ENCODE measurements at regions not wholly inside any gene's neighbourhood (a gene's known extent, or its start where the extent isn't known, plus 50 kb on each side); places are given as distances from the start of the nearest gene placed in this dataset.

DNA sequence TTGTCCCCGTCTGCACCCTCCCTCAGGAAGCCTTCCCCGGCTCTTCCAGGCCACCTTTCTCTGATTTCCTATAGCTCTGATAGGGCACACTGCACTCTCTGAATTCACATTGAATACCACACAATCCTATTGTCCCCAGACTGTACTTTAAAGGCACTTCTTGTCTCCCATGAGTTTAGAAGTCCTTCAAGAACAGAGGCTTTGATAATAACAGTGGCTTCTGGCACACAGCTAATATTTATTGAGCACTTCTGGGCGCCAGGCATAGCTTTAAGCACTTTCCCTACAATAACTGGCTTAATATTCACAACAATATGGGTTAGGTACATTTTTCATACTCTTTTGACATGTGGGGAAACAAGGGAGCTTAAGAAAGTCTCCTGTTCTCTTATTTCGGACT, 169.7 kb upstream of the IRX6 start:
- Histone ChIP-seq H3K4me3 (no peak overlapping the region), H3K36me3 (no peaks in the 10 kb centered on the region), H3K27ac (no peak overlapping the region), H3K27me3 (peaks cover 14% of the 10 kb centered on the region), H3K4me1 (ENCODE audit: low read depth) (no peaks in the 10 kb centered on the region), H3K9me3 (ENCODE audit: low read depth) (no peaks in the 10 kb centered on the region)
- TF ChIP-seq, protein P1, sequence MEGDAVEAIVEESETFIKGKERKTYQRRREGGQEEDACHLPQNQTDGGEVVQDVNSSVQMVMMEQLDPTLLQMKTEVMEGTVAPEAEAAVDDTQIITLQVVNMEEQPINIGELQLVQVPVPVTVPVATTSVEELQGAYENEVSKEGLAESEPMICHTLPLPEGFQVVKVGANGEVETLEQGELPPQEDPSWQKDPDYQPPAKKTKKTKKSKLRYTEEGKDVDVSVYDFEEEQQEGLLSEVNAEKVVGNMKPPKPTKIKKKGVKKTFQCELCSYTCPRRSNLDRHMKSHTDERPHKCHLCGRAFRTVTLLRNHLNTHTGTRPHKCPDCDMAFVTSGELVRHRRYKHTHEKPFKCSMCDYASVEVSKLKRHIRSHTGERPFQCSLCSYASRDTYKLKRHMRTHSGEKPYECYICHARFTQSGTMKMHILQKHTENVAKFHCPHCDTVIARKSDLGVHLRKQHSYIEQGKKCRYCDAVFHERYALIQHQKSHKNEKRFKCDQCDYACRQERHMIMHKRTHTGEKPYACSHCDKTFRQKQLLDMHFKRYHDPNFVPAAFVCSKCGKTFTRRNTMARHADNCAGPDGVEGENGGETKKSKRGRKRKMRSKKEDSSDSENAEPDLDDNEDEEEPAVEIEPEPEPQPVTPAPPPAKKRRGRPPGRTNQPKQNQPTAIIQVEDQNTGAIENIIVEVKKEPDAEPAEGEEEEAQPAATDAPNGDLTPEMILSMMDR (IDR thresholded peaks at IDR 0.05; ENCODE audit: low read depth, low read length): no peak
- DNase-seq (ENCODE audit: low read depth in 1 of 2, low spot score in 1 of 2): no peak

DNA sequence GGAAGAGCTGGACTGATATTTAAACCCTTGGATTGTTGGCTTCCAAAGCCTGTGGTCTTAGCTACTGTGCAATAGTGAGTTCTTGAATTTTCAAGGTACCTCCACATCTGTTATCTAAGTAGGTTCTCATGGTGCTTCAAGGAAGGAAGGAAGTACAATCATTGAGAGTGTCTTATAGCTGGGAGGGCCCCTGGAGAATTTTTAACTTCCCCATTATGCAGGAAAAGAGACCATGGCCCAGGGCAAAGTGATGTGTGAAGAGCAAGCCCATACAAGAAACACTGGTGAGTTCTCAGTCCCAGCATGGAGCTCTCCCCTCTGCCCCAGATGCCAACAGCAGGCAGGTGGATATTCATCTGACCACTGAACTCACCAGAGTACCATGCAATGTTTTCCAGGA, 169.0 kb upstream of the IRX6 start:
- no peak for DNase-seq (ENCODE audit: low read depth in 1 of 2, low spot score in 1 of 2)
- H3K27me3 ChIP-seq: peaks cover 14% of the 10 kb centered on the region
- no peak overlapping the region for H3K27ac ChIP-seq
- H3K4me3 ChIP-seq: no peak overlapping the region
- no peaks in the 10 kb centered on the region for H3K4me1 ChIP-seq (ENCODE audit: low read depth)
- H3K9me3 ChIP-seq (ENCODE audit: low read depth): no peaks in the 10 kb centered on the region
- TF ChIP-seq, protein P1 (IDR thresholded peaks at IDR 0.05; ENCODE audit: low read depth, low read length): no peak
- no peaks in the 10 kb centered on the region for H3K36me3 ChIP-seq

DNA sequence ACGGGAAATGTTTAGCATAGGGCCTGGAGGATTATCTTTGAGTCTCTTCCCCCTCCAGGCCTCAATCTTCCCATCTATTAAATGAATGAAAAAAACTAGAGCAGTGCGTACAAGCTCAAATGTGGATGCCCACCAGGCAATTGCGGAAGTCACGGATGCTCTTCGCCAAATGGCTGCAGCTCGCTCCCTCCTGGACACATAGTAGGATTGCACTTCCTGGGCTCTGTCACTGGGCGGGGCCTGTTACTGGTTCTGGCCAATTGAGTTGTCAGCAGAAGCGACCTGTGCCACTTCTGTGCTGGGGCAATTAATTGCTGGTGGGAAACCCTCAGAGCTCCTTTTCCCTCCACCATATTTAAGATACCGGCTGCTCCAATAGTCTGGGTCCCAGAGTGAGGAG, 168.2 kb upstream of the IRX6 start:
- Histone ChIP-seq H3K36me3 (no peaks in the 10 kb centered on the region), H3K4me3 (no peak overlapping the region), H3K4me1 (ENCODE audit: low read depth) (no peaks in the 10 kb centered on the region), H3K27ac (no peak overlapping the region), H3K27me3 (peaks cover 14% of the 10 kb centered on the region), H3K9me3 (ENCODE audit: low read depth) (no peaks in the 10 kb centered on the region)
- TF ChIP-seq, protein P1 (IDR thresholded peaks at IDR 0.05; ENCODE audit: low read depth, low read length): no peak
- DNase-seq (ENCODE audit: low read depth in 1 of 2, low spot score in 1 of 2): no peak

DNA sequence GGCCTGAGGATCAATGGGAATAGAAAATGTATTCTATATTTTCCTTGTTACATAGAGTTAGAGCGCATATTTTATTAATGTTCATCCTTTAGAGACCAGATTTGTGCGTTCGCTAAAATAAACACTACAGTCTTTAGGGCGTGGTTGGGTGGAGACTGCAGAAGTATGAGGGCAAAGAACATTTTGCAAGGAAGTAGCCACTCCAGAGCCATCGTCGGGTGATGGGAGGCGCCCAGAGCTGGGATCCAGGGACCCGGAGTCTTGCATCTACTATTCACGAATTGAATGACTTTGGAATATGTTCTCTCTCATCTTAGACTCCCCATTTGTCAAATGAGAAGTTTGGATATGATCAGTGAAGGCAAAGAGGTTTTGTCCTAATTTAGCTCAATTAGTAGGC, 154.2 kb upstream of the IRX6 start:
- no peak for DNase-seq (ENCODE audit: low read depth in 1 of 2, low spot score in 1 of 2)
- TF ChIP-seq, protein P1 (IDR thresholded peaks at IDR 0.05; ENCODE audit: low read depth, low read length): no peak
- Histone ChIP-seq H3K4me3 (no peak overlapping the region), H3K4me1 (ENCODE audit: low read depth) (no peaks in the 10 kb centered on the region), H3K36me3 (no peaks in the 10 kb centered on the region), H3K27me3 (no peaks in the 10 kb centered on the region), H3K9me3 (ENCODE audit: low read depth) (no peaks in the 10 kb centered on the region), H3K27ac (no peak overlapping the region)

DNA sequence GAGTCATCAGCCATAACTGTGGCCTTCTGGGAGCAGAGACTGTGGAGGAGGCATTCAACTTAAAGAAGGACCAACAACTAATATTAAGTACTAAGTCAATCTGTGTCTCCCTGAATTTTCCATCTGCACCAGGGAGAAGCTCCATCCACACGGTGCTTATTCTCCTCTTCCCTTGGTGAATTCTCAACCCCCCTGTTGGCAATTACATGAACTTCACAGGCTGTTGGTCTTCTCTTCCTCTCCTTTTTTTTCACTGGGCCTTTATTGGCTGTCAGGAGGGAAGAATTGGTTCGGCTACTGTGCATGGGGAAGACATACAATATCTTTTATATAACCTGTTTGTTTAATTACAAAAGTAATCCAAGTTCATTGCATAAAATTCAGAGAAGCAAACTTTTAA, 152.8 kb upstream of the IRX6 start:
- DNase-seq (ENCODE audit: low read depth in 1 of 2, low spot score in 1 of 2): no peak
- Histone ChIP-seq H3K27ac (no peak overlapping the region), H3K4me1 (ENCODE audit: low read depth) (no peaks in the 10 kb centered on the region), H3K27me3 (no peaks in the 10 kb centered on the region), H3K36me3 (no peaks in the 10 kb centered on the region), H3K4me3 (no peak overlapping the region), H3K9me3 (ENCODE audit: low read depth) (no peaks in the 10 kb centered on the region)
- TF ChIP-seq, protein P1 (IDR thresholded peaks at IDR 0.05; ENCODE audit: low read depth, low read length): no peak

DNA sequence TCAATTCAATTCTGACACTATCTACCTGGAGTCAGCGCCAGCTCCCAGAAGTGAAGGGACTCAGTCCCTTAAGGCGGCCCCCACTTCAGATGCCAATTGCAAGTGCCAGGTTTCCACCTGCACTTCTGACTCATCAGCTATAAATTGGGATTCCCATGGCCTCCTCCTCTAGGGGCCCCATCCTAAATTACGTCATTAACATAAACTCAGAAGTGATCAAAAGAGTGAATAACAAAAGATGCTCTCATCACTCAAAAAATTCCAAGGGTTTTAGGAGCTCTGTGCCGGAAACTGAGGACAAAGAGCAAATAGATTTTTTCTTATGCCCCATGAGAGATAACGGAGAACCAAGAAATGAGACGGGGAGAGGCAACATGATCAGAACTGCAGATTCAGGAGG, 148.6 kb upstream of the IRX6 start:
- Histone ChIP-seq H3K36me3 (no peaks in the 10 kb centered on the region), H3K4me3 (no peak overlapping the region), H3K27me3 (no peaks in the 10 kb centered on the region), H3K27ac (no peak overlapping the region), H3K9me3 (ENCODE audit: low read depth) (no peaks in the 10 kb centered on the region), H3K4me1 (ENCODE audit: low read depth) (no peaks in the 10 kb centered on the region)
- no peak for DNase-seq (ENCODE audit: low read depth in 1 of 2, low spot score in 1 of 2)
- TF ChIP-seq, protein P1 (IDR thresholded peaks at IDR 0.05; ENCODE audit: low read depth, low read length): no peak

Measured in cardiac muscle cell (in vitro differentiated cells and primary cell).